ENCODE measurements at regions not wholly inside any gene's neighbourhood (a gene's known extent, or its start where the extent isn't known, plus 50 kb on each side); places are given as distances from the start of the nearest gene placed in this dataset.

DNA sequence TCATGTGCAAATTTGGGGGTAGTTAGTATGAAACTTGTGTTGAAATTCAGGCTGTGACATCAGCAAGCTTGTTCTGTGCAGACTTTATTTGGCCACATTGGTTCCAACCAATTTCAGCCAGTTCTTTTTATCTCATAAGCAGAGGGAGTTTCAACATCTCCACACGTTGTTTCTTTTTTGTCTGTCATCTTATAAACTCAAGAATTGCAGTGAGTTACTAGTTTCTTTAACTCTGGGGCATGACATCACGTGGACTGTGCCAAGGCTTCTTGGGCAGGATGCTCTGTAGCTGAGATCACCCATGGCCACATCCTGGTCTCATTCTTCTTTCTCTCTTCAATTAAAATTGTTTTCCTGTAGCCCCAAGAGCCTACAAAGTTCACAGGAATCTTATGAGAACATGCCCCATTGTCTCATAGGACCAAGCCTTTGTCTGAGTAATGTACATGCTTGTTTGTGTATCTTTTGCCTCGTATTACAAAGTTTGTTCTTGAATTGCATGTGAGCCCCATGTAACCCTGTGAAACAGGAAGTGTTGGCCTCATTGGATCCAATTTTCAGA, 982.0 kb upstream of the TMEM132C start:
- no peak for DNase-seq (ENCODE audit: low read depth in 2 of 2)

DNA sequence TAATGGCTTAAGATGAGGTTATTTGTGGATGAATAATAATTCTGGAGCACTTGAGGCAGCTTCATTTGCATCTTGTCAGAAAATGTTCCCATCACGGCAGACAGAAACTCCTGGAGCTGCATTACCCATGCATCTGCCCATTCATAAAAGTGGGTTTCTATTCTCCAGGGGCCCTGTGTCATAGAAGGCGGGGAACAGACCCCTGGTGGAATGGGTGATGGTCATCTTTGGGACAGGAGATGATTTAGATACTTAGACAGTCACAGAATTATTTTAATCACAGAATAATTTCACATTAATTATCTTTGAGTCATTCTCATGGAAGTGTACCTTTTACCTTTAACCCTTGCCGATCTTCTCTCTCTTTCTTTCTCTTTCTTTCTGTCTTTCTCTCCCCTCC, 980.7 kb upstream of the TMEM132C start:
- DNase-seq (ENCODE audit: low read depth in 2 of 2), result no peak

DNA sequence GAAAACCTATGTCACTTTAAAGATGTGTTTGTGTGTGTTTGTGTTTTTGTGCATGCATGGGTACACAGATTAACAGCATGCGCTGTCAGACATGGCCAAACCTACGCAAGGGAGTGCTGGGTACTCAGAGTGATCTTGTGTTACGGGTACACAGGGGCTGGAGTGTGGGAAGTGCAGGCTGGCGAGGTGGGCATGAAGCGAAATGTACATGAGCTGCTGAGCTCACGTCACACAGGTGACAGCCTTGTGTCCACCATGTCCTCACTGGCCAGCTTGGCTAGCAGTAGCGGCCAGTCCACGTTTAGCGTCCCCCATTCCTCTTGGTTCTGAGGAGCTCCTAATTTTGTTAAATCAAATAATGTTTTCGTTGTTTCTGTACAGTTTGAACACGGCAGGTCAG, 979.7 kb upstream of the TMEM132C start:
- no peak for DNase-seq (ENCODE audit: low read depth in 2 of 2)

DNA sequence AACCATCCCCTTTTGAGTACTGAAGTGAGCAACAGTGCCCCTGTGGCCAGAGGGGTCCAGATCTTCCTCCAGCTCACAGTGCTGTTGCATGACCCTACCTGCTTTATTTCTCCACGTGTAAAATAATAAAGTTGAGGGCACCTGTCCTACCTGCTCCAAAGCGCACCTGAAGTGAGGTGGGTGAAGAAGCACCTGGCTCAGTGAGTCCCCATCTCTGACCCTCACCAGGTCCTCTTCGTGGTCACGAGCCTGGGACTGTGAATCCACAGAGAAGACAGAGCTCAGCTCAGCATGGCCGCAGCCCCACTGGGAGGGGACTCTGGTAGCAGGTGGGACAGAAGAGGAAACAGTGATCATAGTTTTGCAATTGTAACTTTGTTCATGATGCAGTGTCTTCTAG, 976.7 kb upstream of the TMEM132C start:
- no peak for DNase-seq (ENCODE audit: low read depth in 2 of 2)

DNA sequence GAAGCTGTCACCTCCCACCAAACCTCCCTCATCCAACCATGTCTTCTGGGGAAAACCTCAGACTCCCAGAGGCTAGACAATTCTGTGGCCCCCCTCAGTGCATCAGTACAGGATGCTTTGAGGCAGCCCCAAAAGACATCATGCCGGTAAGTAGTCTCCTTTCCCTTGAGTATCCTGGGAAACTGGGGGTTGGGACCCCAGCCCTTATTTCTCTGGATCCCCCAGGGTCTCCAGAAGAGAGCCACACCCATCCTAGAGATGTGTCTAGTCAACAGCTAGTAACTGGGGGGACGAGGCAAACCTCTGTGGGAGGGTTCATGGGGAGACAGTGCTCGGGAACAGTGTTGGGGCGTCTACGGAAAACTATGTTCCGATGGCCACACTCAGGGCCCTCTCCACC, 974.2 kb upstream of the TMEM132C start:
- DNase-seq (ENCODE audit: low read depth in 2 of 2), result no peak

DNA sequence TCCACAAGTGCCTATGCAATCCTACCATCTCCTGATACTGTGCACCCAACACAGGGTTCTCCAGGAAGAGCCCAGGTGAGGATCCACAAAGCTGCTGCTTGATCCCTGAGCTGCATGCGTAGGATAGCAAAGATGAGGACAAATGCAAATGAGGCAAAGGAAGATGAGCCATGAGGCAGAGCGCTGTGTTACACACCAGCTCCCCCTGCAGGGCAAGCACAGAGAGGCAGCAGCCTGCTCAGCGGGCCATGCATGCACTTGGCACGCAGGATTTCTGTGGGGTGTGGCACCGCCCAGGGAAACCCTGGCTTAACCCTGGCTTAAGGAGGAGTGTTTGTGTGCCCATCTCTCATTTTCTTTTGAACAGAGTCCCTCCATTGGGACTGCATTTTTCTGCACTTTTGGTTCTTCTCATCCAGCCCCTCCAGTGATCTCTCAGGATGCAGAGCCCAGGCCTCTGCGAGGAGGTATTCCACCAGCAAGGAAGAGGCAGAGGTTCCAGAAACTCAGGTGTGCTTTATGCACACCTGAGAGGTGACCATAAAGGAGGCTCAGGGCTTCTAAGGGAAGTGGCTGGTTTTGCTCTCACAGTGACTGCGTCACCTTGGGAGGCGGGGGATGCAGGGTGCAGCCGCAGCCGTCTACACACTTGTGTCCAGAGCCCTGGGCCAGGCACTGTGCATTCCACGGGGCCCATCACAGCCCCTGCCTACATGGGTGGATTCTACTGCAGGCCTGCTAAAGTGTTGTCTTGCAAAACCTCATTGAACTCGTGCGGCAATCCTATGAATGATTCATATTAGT, 973.3 kb upstream of the TMEM132C start:
- no peak for DNase-seq (ENCODE audit: low read depth in 2 of 2)

DNA sequence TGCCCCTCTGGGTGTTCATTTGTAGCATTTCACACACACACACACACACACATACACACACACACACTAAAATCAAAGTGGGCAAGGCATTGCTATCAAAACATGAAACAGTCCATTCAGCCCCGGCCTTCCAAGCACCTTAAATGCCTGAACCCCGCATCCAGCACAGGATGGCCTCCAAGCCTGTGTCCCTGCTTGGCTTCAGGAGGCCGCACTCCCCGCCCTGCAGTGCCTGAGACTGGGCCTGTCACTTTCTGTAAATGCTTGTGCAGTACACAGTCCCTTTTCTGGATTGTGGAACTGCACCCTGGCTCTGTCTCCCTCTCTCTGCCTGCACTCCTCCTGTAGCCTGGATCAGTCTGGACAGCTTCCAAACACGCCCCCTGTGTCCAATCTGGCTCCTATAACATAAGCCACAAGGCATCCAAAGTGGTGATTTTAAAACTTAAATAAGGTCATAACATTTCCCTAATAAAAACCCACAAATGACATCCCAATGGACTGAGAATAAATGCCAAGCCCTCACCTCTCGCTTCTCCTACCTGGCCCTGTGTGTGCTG, 972.2 kb upstream of the TMEM132C start:
- no peak for DNase-seq (ENCODE audit: low read depth in 2 of 2)

DNA sequence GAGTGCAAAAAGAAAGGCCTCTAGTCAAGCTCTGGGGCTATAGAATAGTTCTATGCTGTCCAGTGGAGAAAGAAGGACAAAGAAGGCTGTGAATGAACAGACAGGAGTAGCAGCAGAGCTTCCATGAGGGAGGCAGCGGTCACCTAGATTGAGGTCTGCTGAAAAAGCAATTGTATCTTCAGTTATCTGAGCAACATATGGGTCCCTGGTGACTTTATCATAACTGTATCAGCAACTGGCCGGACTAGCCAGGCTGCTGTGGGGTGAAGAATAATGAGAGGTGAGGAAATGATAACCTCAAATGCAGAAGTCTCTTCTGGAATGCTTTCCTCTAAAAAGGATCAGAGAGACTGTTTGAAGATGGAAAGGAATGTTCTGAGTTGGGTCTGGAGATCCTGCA, 971.3 kb upstream of the TMEM132C start:
- no peak for DNase-seq (ENCODE audit: low read depth in 2 of 2)

DNA sequence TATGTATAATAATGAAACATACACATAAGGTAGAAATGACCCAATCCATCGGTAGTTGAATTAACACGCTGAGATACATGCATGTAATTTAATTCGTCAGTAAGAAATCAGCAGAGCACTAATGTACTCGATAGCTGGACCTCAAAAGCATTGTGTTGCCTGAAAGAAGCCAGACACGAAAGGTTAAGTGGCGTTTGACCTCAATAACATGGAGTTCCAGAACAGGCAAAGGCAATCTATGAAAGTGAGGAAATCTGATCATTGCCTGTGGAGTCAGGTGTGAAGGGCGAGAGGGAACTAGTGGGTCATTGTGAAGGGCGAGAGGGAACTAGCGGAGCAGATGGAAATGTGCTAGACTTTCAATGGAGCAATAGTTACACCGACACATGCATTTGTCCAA, 970.4 kb upstream of the TMEM132C start:
- DNase-seq (ENCODE audit: low read depth in 2 of 2), result no peak

DNA sequence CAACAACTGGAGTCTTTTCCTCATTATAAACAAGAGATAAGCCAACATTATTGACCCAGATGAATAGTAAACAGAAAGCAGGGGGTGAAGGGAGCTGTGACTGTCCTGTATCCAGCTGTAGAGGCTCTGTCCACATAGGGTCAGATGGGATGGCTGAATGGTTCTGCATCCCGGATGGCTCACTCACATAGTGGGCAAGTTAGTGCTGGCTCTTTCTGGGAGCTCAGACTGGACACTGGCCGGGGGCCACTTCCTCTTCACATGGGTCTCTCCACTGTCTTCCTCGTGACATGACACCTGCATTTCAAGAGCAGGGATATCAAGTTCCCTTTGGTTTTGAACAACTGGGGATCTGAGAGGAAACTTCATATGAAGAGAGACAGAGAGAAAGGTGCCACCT, 969.6 kb upstream of the TMEM132C start:
- no peak for DNase-seq (ENCODE audit: low read depth in 2 of 2)

DNA sequence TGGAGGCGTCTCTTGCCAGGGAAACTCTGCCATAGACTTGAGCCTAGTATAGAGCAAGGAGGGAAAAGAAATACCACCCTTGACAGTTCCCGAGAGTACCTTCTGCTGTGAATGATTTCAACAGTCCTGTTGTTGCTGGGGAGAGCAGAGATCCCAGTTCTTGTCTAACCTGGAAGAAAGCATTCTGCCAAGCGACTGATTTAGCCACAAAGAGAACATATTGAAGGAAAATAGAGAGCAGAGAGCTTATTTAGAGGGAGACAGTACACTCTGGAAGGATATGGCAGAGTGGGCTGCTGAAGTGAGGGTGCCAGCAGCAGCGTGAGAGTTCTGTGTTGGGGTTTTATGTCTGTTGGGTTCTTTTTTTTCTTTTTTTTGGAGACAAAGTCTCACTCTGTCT, 966.9 kb upstream of the TMEM132C start:
- no peak for DNase-seq (ENCODE audit: low read depth in 2 of 2)

DNA sequence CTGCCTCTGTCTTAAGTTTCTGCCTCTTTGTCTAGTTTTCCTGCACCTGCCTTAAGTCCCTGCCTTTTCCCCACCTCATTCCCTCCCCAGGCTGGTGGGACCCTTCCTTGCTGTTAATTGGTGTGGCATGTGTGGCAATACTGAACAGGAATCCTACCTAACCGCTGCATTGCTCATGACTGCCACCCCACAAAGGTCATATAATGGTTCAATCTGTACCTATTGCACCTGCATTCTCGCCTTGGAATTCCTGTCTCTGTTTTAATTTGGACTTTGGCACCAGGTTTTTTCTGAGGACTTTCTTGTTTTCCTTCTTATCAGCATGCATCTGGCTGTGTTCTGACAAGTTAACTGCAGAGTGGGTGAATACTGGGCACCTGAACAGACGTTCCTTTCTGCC, 966.2 kb upstream of the TMEM132C start:
- DNase-seq (ENCODE audit: low read depth in 2 of 2), result no peak

DNA sequence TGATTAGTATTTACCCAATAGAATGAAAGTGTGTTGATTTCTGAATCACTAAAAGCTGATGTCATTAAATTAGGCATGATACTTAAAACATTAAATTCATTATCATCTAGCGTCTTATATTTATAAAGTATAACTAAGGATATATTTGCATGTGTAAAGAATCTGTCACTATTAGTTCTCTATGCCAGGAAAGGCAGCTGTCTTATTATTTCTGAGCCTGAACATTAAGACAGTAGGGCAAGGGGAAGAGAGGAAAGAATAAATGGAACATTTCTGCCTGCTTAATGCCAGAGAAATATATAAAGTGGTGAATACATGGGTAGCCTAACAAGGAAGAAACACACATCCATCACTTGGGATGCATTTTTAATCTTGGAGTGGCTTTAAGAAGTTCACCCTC, 965.1 kb upstream of the TMEM132C start:
- DNase-seq (ENCODE audit: low read depth in 2 of 2), result no peak

DNA sequence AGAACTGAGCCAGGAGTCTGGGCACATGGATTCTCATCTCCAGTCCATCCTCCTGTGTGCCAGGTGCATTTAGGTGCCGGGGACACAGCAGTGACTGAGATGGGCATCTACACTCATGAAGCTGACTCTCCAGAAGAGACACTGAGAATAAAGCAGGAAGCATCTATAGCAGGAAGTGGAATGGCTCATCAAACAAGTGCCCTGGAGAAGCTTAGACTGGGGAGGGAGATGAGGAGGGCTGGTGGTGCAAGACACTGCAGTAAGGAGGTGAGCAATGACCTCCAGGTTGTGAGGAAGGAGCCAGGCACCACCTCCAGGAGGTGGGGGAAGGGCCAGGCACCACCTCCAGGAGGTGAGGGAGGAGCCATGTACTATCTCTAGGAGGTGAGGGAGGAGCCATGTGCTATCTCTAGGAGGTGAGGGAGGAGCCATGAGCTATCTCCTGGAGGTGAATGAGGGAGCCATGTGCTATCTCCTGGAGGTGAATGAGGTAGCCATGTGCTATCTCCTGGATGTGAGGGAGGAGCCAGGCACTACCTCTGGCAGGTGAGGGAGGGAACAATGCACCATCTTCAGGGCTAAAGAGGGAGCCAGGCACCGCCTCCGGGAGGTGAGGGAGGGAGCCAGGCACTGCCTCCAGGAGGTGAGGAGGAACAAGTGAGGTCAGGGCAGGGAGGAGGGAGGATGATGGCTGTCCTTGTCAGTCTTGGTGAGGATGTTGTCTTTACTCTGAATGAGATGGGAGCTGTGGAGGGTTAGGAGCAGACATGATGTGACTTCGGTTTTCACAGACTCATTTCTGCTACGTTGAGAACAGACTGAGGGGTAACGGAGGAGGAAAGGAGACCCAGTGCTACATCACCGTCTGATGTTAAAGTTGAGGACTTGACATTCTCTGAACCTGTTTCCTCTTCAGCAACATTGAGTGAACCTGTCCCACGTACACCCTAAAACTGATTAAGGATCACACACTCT, 961.9 kb upstream of the TMEM132C start:
- DNase-seq (ENCODE audit: low read depth in 2 of 2), result no peak

DNA sequence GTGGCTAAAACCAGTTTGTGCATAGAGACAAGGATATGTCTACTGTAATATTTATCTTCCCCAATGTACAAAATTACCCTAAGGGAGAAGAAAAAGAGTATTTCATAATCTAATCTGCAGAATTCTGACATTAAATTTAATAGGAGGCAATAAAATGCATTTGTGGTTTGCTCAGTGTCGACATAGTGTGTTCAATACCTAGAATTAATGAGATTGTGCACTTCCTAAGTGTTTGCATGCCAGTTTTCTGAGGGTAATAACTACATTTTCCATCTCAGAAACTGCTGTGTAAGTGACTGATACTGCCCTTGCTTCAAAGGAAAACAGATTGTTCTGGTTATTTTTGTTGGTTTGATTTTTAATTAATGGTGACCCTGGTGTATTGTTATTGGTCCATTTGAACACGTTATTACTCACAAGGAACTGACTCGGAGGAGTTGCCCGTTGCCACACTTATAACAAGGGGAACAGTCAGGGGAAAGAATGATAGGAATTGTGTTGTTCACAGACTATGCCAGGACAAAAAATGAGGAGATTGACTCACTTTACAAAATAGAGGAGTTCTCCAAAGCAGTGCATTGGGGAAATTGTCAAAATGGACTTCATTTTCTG, 960.3 kb upstream of the TMEM132C start:
- DNase-seq (ENCODE audit: low read depth in 2 of 2), result no peak

DNA sequence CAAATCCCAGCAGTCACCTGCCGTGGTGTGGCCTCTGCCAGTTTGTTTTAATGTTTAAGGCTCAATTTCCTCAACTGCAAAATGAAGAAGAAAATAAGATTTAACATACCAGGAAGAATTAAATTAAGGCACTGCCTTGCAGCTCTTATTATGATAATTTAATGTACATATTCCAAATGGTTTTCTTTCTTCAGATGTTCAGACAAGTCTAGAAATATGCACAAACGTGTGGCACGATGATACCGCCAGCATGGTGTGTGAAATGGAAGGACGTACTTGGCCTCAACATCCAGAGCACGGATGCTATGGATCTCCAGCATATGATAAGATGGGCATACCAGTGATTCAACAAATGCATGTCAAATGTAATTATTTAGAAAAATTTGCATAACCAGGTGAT, 959.4 kb upstream of the TMEM132C start:
- no peak for DNase-seq (ENCODE audit: low read depth in 2 of 2)

DNA sequence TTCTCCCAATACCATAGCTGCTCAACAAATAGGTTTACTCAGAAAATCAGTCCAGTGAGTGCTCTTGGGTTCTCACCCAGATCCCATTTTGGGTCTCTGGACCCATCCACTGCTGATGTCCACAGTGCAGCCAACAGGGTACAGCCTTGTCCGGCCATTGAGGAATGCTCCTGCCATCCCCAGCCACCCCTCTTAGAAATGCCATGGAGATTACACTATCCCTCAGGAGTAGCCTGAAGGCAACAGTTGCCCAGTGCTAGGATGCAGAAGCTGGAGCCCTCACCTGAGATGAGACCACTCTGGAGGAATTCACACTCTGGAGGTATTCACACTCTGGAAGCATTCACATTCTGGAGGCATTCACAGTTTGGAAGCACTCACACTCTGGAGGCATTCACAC, 958.8 kb upstream of the TMEM132C start:
- no peak for DNase-seq (ENCODE audit: low read depth in 2 of 2)

DNA sequence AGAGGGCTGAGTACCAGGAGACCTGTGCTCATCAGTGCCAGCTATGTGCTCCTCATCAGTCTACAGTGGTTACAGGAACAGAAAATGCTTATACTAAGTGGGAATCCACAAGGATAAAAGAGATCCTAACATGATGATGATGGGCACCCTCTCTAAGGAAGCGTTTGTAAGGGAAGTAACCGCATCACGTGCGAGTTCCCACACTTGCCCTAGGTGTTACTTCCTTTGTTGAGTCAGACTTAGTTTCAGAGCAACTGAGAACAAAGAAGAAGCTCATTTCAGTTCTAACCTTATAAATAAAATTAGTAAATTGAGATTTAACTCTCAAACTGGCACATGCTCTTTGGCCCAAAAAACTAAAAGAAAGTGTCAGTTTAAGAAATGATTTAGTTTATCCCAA, 956.4 kb upstream of the TMEM132C start:
- no peak for DNase-seq (ENCODE audit: low read depth in 2 of 2)

DNA sequence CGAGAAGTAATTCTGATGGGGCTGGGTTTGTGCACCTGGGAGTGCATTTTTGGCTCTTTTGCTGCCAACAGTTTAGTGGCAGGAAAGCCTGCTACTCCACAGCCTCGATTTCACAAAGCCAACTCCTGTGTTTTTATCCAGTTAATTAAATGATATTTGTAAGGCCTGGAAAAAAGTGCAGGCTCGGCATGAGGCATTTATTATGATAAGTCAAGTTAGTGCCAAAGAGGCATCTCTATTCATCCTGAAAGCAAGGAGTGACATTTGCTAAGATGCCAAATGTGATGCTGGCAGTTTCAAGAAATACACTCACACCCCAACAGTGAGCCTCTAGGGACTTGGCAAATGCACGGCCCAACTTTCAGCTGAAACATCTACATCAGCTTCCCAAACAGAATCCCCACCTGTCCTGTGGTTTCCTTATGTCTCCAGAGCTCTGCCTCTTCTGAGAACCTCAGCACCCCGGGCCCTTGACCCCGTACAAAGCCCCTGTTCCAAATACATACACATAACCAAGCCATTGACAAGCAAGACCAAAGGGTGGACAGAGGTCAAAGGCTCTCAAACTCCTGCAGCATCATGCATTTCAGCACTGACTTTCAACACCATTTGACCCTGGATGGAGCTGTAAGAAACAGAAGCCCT, 955.1 kb upstream of the TMEM132C start:
- DNase-seq (ENCODE audit: low read depth in 2 of 2), result no peak

DNA sequence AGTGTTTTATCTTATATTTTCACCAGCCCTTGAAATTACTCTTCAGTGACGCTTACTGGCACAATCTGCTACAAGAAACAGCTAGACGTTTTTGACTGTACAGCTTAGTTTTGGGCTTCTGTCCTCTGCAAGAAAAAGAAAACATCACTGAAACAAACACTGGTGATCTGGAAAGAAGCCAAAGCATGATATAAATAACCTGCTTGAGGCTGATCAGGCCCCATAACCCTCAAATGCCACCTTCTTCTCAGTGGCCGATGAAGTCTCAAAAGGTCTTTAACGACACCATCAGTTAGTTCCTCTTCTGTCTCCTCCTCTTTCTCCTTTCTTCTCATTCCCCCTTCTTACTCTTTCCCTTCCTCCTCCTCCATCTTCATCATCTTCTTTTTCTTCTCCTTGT, 942.3 kb upstream of the TMEM132C start:
- DNase-seq (ENCODE audit: low read depth in 2 of 2), result no peak

DNA sequence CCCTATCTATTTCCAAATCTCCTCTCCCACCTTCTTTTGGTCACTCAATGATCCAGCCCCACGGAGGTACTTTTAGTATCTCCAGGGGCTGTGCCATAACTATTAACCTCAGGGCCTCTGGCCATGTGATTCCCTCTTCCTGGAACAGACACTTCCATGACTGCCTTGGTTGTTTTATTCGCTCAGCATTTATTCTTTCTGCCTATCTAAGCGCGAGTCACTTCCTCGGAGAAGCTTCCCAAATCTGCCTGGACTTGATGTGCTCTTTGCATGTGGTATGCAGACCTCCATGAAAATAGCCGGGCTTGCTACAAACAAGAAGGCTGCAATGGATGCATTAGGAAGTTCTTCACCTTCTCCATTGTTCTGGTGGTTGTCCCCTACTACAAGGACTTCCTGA, 939.0 kb upstream of the TMEM132C start:
- DNase-seq (ENCODE audit: low read depth in 2 of 2), result no peak
